ENCODE measurements at regions not wholly inside any gene's neighbourhood (a gene's known extent, or its start where the extent isn't known, plus 50 kb on each side); places are given as distances from the start of the nearest gene placed in this dataset.

DNA sequence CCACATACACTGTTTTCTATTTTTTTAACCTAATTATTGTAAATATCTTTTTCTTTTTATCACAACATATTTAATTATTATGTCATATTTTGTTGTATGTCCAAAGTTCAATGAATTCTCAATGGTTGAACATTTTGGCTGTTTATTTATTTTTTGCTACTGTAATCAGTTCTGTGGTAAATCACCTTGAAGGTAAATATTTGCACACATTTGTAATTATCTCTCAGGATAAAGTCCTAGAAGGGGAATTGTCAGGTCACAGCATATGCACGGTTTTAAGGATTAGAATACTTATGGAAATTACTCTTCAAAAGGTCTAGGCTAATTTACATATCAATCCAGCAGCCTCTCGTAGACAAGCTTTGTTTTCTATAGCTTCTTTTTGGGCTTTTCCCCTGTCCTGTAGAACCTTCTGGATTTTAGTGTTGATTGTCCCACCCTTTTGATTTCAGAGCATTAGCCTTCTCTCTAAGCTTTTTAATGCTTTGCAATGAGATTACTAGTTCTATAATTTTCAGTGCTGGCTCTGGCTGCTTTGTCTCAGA is 362.6 kb downstream of the KCNRG start:
- TF ChIP-seq, protein P1, sequence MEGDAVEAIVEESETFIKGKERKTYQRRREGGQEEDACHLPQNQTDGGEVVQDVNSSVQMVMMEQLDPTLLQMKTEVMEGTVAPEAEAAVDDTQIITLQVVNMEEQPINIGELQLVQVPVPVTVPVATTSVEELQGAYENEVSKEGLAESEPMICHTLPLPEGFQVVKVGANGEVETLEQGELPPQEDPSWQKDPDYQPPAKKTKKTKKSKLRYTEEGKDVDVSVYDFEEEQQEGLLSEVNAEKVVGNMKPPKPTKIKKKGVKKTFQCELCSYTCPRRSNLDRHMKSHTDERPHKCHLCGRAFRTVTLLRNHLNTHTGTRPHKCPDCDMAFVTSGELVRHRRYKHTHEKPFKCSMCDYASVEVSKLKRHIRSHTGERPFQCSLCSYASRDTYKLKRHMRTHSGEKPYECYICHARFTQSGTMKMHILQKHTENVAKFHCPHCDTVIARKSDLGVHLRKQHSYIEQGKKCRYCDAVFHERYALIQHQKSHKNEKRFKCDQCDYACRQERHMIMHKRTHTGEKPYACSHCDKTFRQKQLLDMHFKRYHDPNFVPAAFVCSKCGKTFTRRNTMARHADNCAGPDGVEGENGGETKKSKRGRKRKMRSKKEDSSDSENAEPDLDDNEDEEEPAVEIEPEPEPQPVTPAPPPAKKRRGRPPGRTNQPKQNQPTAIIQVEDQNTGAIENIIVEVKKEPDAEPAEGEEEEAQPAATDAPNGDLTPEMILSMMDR (IDR thresholded peaks at IDR 0.05), result no peak
- TF ChIP-seq POLR2A (IDR thresholded peaks at IDR 0.05; ENCODE audit: low read depth) (no peak), POLR2AphosphoS5 (IDR thresholded peaks at IDR 0.05) (no peak)

All from esophagus muscularis mucosa (tissue), 3 donors.